ENCODE measurements at regions not wholly inside any gene's neighbourhood (a gene's known extent, or its start where the extent isn't known, plus 50 kb on each side); places are given as distances from the start of the nearest gene placed in this dataset.

- DNase-seq (ENCODE audit: low spot score), result no peak
Measured at GRCh38 chr6:1037430-1038202, 274.3 kb upstream of the FOXQ1 start.

- no peak for DNase-seq (ENCODE audit: low spot score)
Measured at GRCh38 chr6:1035401-1035800, 276.5 kb upstream of the FOXQ1 start.

GRCh38 chr6:1031720-1032119 is 280.2 kb upstream of the FOXQ1 start:
- no peak for DNase-seq (ENCODE audit: low spot score)

GRCh38 chr6:1029141-1029540 is 282.8 kb upstream of the FOXQ1 start:
- no peak for DNase-seq (ENCODE audit: low spot score)

GRCh38 chr6:1028723-1029122 is 283.2 kb upstream of the FOXQ1 start:
- no peak for DNase-seq (ENCODE audit: low spot score)

- DNase-seq (ENCODE audit: low spot score), result no peak
Measured at GRCh38 chr6:1027795-1028569, 283.9 kb upstream of the FOXQ1 start.

- DNase-seq (ENCODE audit: low spot score), result no peak
Measured at GRCh38 chr6:1027109-1027794, 284.6 kb upstream of the FOXQ1 start.

- DNase-seq (ENCODE audit: low spot score), result no peak
Measured at GRCh38 chr6:1025821-1026220, 286.1 kb upstream of the FOXQ1 start.

GRCh38 chr6:1024587-1024986 is 287.3 kb upstream of the FOXQ1 start:
- DNase-seq (ENCODE audit: low spot score), result peak; percentile 62

- DNase-seq (ENCODE audit: low spot score), result no peak
Measured at GRCh38 chr6:1024161-1024560, 287.7 kb upstream of the FOXQ1 start.

GRCh38 chr6:1023229-1023628 is 288.7 kb upstream of the FOXQ1 start:
- DNase-seq (ENCODE audit: low spot score), result no peak

GRCh38 chr6:1022719-1023118 is 289.2 kb upstream of the FOXQ1 start:
- DNase-seq (ENCODE audit: low spot score), result no peak

- no peak for DNase-seq (ENCODE audit: low spot score)
Measured at GRCh38 chr6:1020837-1021236, 291.1 kb upstream of the FOXQ1 start.

GRCh38 chr6:1020133-1020532 is 291.8 kb upstream of the FOXQ1 start:
- no peak for DNase-seq (ENCODE audit: low spot score)

GRCh38 chr6:1018041-1018440 is 293.9 kb upstream of the FOXQ1 start:
- DNase-seq (ENCODE audit: low spot score), result no peak

GRCh38 chr6:1016329-1017302 is 295.3 kb upstream of the FOXQ1 start:
- no peak for DNase-seq (ENCODE audit: low spot score)

GRCh38 chr6:1015825-1016224 is 296.1 kb upstream of the FOXQ1 start:
- DNase-seq (ENCODE audit: low spot score), result no peak

- no peak for DNase-seq (ENCODE audit: low spot score)
Measured at GRCh38 chr6:1014431-1014807, 297.5 kb upstream of the FOXQ1 start.

- DNase-seq (ENCODE audit: low spot score), result no peak
Measured at GRCh38 chr6:1013656-1014430, 298.1 kb upstream of the FOXQ1 start.

GRCh38 chr6:1009103-1009502 is 302.8 kb upstream of the FOXQ1 start:
- no peak for DNase-seq (ENCODE audit: low spot score)

- no peak for DNase-seq (ENCODE audit: low spot score)
Measured at GRCh38 chr6:1007159-1007558, 304.7 kb upstream of the FOXQ1 start.

Measured in ureter (tissue), 1 donor.